A549 (cell line): ENCODE measurements at regions not wholly inside any gene's neighbourhood (a gene's known extent, or its start where the extent isn't known, plus 50 kb on each side); places are given as distances from the start of the nearest gene placed in this dataset.

Experiments
- ATAC-seq, 2 experiments: fragments of 200-7000 bp in 1 of 2; fragments of >200 bp in 1 of 2; cut with Nextera tagmentation in 1 of 2; cut with Tn5 transposase in 1 of 2; 3 replicates each; pipeline versions ENCODE4 v1.8.0 to v1.9.1; 2018 to 2020; ENCODE audit warnings: mild to moderate bottlenecking in 1 of 2, moderate library complexity in 1 of 2
- CTCF ChIA-PET: fragments of 300-600 bp; sonication (Branson Sonifier 250); formaldehyde crosslinking; extraction: SDS; loops from one replicate; lab custom pipeline; 2021; ENCODE audit warnings: antibody characterized with exemption, inconsistent platforms; lab: Yijun Ruan, JAX
- POLR2A ChIA-PET: fragments of 350-600 bp; formaldehyde crosslinking; extraction: SDS; loops from one replicate; lab custom pipeline; 2021; ENCODE audit warnings: antibody characterized with exemption, inconsistent platforms; lab: Yijun Ruan, JAX
- DNase-seq, 2 experiments: peaks; one replicate each; pipeline versions ENCODE4 v3.0.0 to v3.0.0-alpha.2; 2011 to 2016; ENCODE audit warnings: low read depth in 1 of 2, low spot score in 1 of 2
- FAIRE-seq: peaks from 2 replicates; lab custom pipeline; 2011; peaks lifted over from hg19 to GRCh38; lab: Jason Lieb, UNC
- H3K27ac ChIP-seq, 2 experiments: fragments of >200 bp; sonication (Bioruptor Twin); formaldehyde crosslinking; 3 replicates each; pipeline ENCODE4 v1.5.1; 2016 to 2017
- H3K4me1 ChIP-seq: fragments of >200 bp; sonication (Bioruptor Twin); formaldehyde crosslinking; 3 replicates; pipeline ENCODE4 v1.6.1; 2016
- H3K4me2 ChIP-seq: fragments of >200 bp; sonication (Bioruptor Twin); formaldehyde crosslinking; 3 replicates; pipeline ENCODE4 v1.6.1; 2016
- H3K4me3 ChIP-seq: fragments of >200 bp; sonication (Bioruptor Twin); formaldehyde crosslinking; 3 replicates; pipeline ENCODE4 v1.5.1; 2016
- H3K9me3 ChIP-seq: fragments of >200 bp; sonication (Bioruptor Twin); formaldehyde crosslinking; 3 replicates; pipeline ENCODE4 v1.6.1; 2016
- CBX8 ChIP-seq: fragments of 200-600 bp; sonication (generic); IDR thresholded peaks from 2 replicates; pipeline ENCODE4 v1.6.1; 2016
- EHMT2 ChIP-seq: fragments of 200-600 bp; sonication (generic); IDR thresholded peaks from 2 replicates; pipeline ENCODE4 v1.6.1; 2016; ENCODE audit warnings: antibody characterized with exemption, low read depth, mild to moderate bottlenecking, moderate library complexity
- FOSL2 ChIP-seq, 2 experiments: fragments of 450-650 bp in 1 of 2; fragments of >200 bp in 1 of 2; sonication (Bioruptor Twin) in 1 of 2; formaldehyde crosslinking; IDR thresholded peaks; 2 replicates each; pipeline versions ENCODE4 v1.5.0 to v1.6.1; 2016 to 2020; ENCODE audit warnings: mild to moderate bottlenecking in 1 of 2, moderate library complexity in 1 of 2
- GATA3 ChIP-seq: IDR thresholded peaks from 2 replicates; pipeline ENCODE4 v1.6.1; 2012; ENCODE audit warnings: borderline replicate concordance
- HMGXB4 ChIP-seq: fragments of 250-450 bp; sonication (Bioruptor Pico); IDR thresholded peaks from 2 replicates; pipeline ENCODE4 v1.5.0; 2021; ENCODE audit warnings: mild to moderate bottlenecking, moderate library complexity, borderline replicate concordance
- HOXA7 ChIP-seq: fragments of 250-450 bp; sonication (Bioruptor Pico); IDR thresholded peaks from 2 replicates; pipeline ENCODE4 v1.5.0; 2020; ENCODE audit warnings: mild to moderate bottlenecking, moderate library complexity
- KDM1A ChIP-seq: fragments of 200-600 bp; sonication (generic); IDR thresholded peaks from 2 replicates; pipeline ENCODE4 v1.6.1; 2016; ENCODE audit warnings: low read depth, mild to moderate bottlenecking
- MAFK ChIP-seq: fragments of 450-650 bp; IDR thresholded peaks from 2 replicates; pipeline ENCODE4 v1.6.1; 2014; ENCODE audit not compliant: partially characterized antibody
- NR3C1 ChIP-seq: fragments of >200 bp; sonication (Bioruptor Twin); formaldehyde crosslinking; IDR thresholded peaks from 3 replicates; pipeline ENCODE4 v1.6.1; 2017
- PBX3 ChIP-seq: IDR thresholded peaks from 2 replicates; pipeline ENCODE4 v1.6.1; 2012
- RCOR1 ChIP-seq: fragments of 150-350 bp; IDR thresholded peaks from 2 replicates; pipeline ENCODE4 v1.6.1; 2014; ENCODE audit warnings: antibody characterized with exemption, low read length, low read depth
- REST ChIP-seq: fragments of 200-600 bp; sonication (generic); IDR thresholded peaks from 2 replicates; pipeline ENCODE4 v1.6.1; 2016; ENCODE audit warnings: antibody characterized with exemption, mild to moderate bottlenecking, moderate library complexity
- TP53 ChIP-seq: fragments of 250-450 bp; sonication (Bioruptor Pico); IDR thresholded peaks from 2 replicates; pipeline ENCODE4 v1.5.0; 2021; ENCODE audit warnings: mild to moderate bottlenecking, moderate library complexity
- WGBS: methylation state at CpG from one replicate; pipeline ENCODE4 v1.1.6; 2017; ENCODE audit errors: missing lambda C conversion rate; 5-methylcytosine and 5-hydroxymethylcytosine counted together

GRCh38 chr7:131226514-131226865 lies 101.2 kb upstream of the MKLN1 start:
- FAIRE-seq (no peak), DNase-seq (peak in 1 of 2 experiments; percentile 42), ATAC-seq (peak; percentile 4 to 8; a peak in 4 of 6 replicates)
- peaks cover 4% of the 10 kb centered on the region; the same call in 1 of the 3 replicates for H3K9me3 ChIP-seq
- POLR2A ChIA-PET: interaction anchor here (0.7 to 1.8 kb wide), 3 partner anchors 10 to 120 kb away, joined by 4 to 6 read pairs (median 5); no protein-coding TSS in a partner anchor
- peaks cover 56% of the 10 kb centered on the region for H3K4me1 ChIP-seq
- H3K27ac ChIP-seq: peak overlapping the region; percentile 96 to 97
- CTCF ChIA-PET: interaction anchor here (1.6 kb wide), 1 partner anchor 76 kb away, joined by 3 read pairs; no protein-coding TSS in a partner anchor
- no peak for TF ChIP-seq PBX3
- no peak for TF ChIP-seq REST
- peak; percentile 9; the same call in 1 of the 2 replicates for TF ChIP-seq HOXA7 (CRISPR knock-in tag)
- TF ChIP-seq TP53 (CRISPR knock-in tag): no peak
- no peak for TF ChIP-seq NR3C1
- TF ChIP-seq FOSL2 (IDR thresholded peaks at IDR 0.05): no peak
- TF ChIP-seq FOSL2 (CRISPR knock-in tag; IDR thresholded peaks at IDR 0.05): 0 out of 2 replicates have a peak, but pooled peaks have one; percentile 5
- 0 out of 2 replicates have a peak, but pooled peaks have one; percentile 66 for TF ChIP-seq KDM1A
- TF ChIP-seq RCOR1: no peak
- H3K4me3 ChIP-seq: 0 out of 3 replicates have a peak overlapping the region, but pooled peaks have one; percentile 1
- peak overlapping the region; percentile 74 for H3K4me2 ChIP-seq

- DNase-seq (peak in 1 of 2 experiments; percentile 56), FAIRE-seq (no peak)
Observed at GRCh38 chr7:131231381-131232220, 96.1 kb upstream of the MKLN1 start.

GRCh38 chr7:131232768-131233167 lies 94.9 kb upstream of the MKLN1 start:
- ChIA-PET POLR2A (no interaction called here), CTCF (interaction anchor here (0.7 to 1.4 kb wide), 2 partner anchors 47 to 69 kb away, joined by 3 to 4 read pairs; no protein-coding TSS in a partner anchor)
- H3K4me2 ChIP-seq: no peak overlapping the region
- H3K27ac ChIP-seq: peak overlapping the region; percentile 72 to 96
- WGBS: 81% methylated on average over 9 of the region's 9 CpGs
- peaks cover 76% of the 10 kb centered on the region for H3K4me1 ChIP-seq
- DNase-seq: no peak
- ATAC-seq: no peak
- H3K9me3 ChIP-seq: peaks cover 2% of the 10 kb centered on the region; the same call in 1 of the 3 replicates
- no peak for FAIRE-seq
- TF ChIP-seq HMGXB4 (CRISPR knock-in tag): no peak
- TF ChIP-seq EHMT2: no peak
- TF ChIP-seq MAFK: peak; percentile 27
- TF ChIP-seq, all 56 proteins: peak for 1
- H3K4me3 ChIP-seq: no peak overlapping the region

More at GRCh38 chr7:131231381-131232220, 96.1 kb upstream of the MKLN1 start:
- 74% methylated on average over 10 of the region's 10 CpGs for WGBS
- H3K4me2 ChIP-seq: peak overlapping the region; percentile 49
- peak overlapping the region; percentile 96 to 97 for H3K27ac ChIP-seq
- no peak for TF ChIP-seq GATA3
- TF ChIP-seq CBX8: no peak
- TF ChIP-seq MAFK: peak; percentile 16
- TF ChIP-seq, all 56 proteins: peak for 1
- ChIA-PET CTCF (interaction anchor here (1.4 kb wide), 1 partner anchor 70 kb away, joined by 3 read pairs; no protein-coding TSS in a partner anchor), POLR2A (no interaction called here)
- ATAC-seq: no peak
- Histone ChIP-seq H3K9me3 (peaks cover 4% of the 10 kb centered on the region; the same call in 1 of the 3 replicates), H3K4me3 (no peak overlapping the region), H3K4me1 (peaks cover 77% of the 10 kb centered on the region)
